H9 (cell line): ENCODE measurements at regions not wholly inside any gene's neighbourhood (a gene's known extent, or its start where the extent isn't known, plus 50 kb on each side); places are given as distances from the start of the nearest gene placed in this dataset.

Experiments
- DNase-seq: peaks from one replicate; pipeline ENCODE4 v3.0.0-alpha.2; 2017
- H2AFZ ChIP-seq: one replicate; pipeline ENCODE4 v1.6.1; 2013; ENCODE audit warnings: mild to moderate bottlenecking, low read length, control low read depth, moderate library complexity
- H2AK5ac ChIP-seq: 2 replicates; pipeline ENCODE4 v1.6.1; 2013; ENCODE audit warnings: low read length, control low read depth, mixed read lengths; ENCODE audit not compliant: insufficient read length
- H2BK120ac ChIP-seq: one replicate; pipeline ENCODE4 v1.6.1; 2013; ENCODE audit warnings: low read depth, mild to moderate bottlenecking, low read length, control low read depth, inconsistent platforms; ENCODE audit not compliant: poor library complexity, severe bottlenecking
- H2BK12ac ChIP-seq: 2 replicates; pipeline ENCODE4 v1.6.1; 2013; ENCODE audit warnings: low read length, control low read depth, mixed read lengths, low read depth; ENCODE audit not compliant: insufficient read length
- H2BK15ac ChIP-seq: 2 replicates; pipeline ENCODE4 v1.6.1; 2013; ENCODE audit warnings: low read depth, low read length, control low read depth
- H2BK20ac ChIP-seq: one replicate; pipeline ENCODE4 v1.6.1; 2013; ENCODE audit warnings: low read depth, mild to moderate bottlenecking, low read length, control low read depth, inconsistent platforms; ENCODE audit not compliant: poor library complexity, severe bottlenecking
- H2BK5ac ChIP-seq: 2 replicates; pipeline ENCODE4 v1.6.1; 2013; ENCODE audit warnings: low read length, control low read depth, mixed read lengths; ENCODE audit not compliant: insufficient read length
- H3K14ac ChIP-seq: 2 replicates; pipeline ENCODE4 v1.6.1; 2013; ENCODE audit warnings: low read length, control low read depth; ENCODE audit not compliant: insufficient read depth
- H3K18ac ChIP-seq: 2 replicates; pipeline ENCODE4 v1.6.1; 2013; ENCODE audit warnings: low read depth, mild to moderate bottlenecking, mixed read lengths, low read length, control low read depth; ENCODE audit not compliant: insufficient read length
- H3K23ac ChIP-seq: 2 replicates; pipeline ENCODE4 v1.6.1; 2013; ENCODE audit warnings: low read length, control low read depth, mixed read lengths, low read depth; ENCODE audit not compliant: insufficient read length
- H3K23me2 ChIP-seq: 2 replicates; pipeline ENCODE4 v1.6.1; 2013; ENCODE audit warnings: low read depth, mild to moderate bottlenecking, mixed read lengths, low read length, control low read depth; ENCODE audit not compliant: insufficient read length, poor library complexity, severe bottlenecking
- H3K27ac ChIP-seq: 2 replicates; pipeline ENCODE4 v1.5.1; 2013; ENCODE audit warnings: low read length, control low read depth, mixed read lengths, low read depth; ENCODE audit not compliant: insufficient read length
- H3K27me3 ChIP-seq: 2 replicates; pipeline ENCODE4 v1.6.1; 2013; ENCODE audit warnings: low read length, control low read depth, inconsistent platforms; ENCODE audit not compliant: insufficient read depth
- H3K4ac ChIP-seq: 2 replicates; pipeline ENCODE4 v1.6.1; 2013; ENCODE audit warnings: low read depth, mild to moderate bottlenecking, control low read depth, inconsistent platforms, low read length, moderate library complexity
- H3K4me1 ChIP-seq: 2 replicates; pipeline ENCODE4 v1.6.1; 2013; ENCODE audit warnings: low read length, control low read depth, inconsistent platforms; ENCODE audit not compliant: insufficient read depth
- H3K4me2 ChIP-seq: 2 replicates; pipeline ENCODE4 v1.6.1; 2013; ENCODE audit warnings: low read length, control low read depth, mixed read lengths; ENCODE audit not compliant: insufficient read length, insufficient read depth
- H3K56ac ChIP-seq: 2 replicates; pipeline ENCODE4 v1.6.1; 2013; ENCODE audit warnings: low read depth, mild to moderate bottlenecking, mixed read lengths, low read length, control low read depth; ENCODE audit not compliant: insufficient read length
- H3K79me1 ChIP-seq: 2 replicates; pipeline ENCODE4 v1.6.1; 2013; ENCODE audit warnings: low read depth, mild to moderate bottlenecking, moderate library complexity, low read length, control low read depth, inconsistent platforms; ENCODE audit not compliant: insufficient read depth, poor library complexity, severe bottlenecking
- H3K79me2 ChIP-seq: 2 replicates; pipeline ENCODE4 v1.6.1; 2013; ENCODE audit warnings: low read length, control low read depth, inconsistent platforms; ENCODE audit not compliant: insufficient read depth
- H3K9ac ChIP-seq: 2 replicates; pipeline ENCODE4 v1.6.1; 2013; ENCODE audit warnings: low read length, control low read depth, mixed read lengths; ENCODE audit not compliant: insufficient read length; ENCODE audit errors: extremely low read depth
- H3K9me3 ChIP-seq: one replicate; pipeline ENCODE4 v1.6.1; 2013; ENCODE audit warnings: low read depth, low read length, inconsistent platforms; ENCODE audit not compliant: control insufficient read depth
- H3T11ph ChIP-seq: one replicate; pipeline ENCODE4 v1.6.1; 2013; ENCODE audit warnings: mild to moderate bottlenecking, low read length, control low read depth, inconsistent platforms
- H4K20me1 ChIP-seq: one replicate; pipeline ENCODE4 v1.6.1; 2013; ENCODE audit not compliant: control insufficient read depth, insufficient read length, insufficient read depth
- H4K5ac ChIP-seq: 2 replicates; pipeline ENCODE4 v1.6.1; 2013; ENCODE audit warnings: low read depth, mild to moderate bottlenecking, mixed read lengths, low read length, control low read depth; ENCODE audit not compliant: insufficient read length
- H4K8ac ChIP-seq: replicated peaks from 2 replicates; pipeline ENCODE4 v1.6.1; 2013; ENCODE audit warnings: low read length, control low read depth, mixed read lengths, low read depth; ENCODE audit not compliant: insufficient read length
- H4K91ac ChIP-seq: 2 replicates; pipeline ENCODE4 v1.6.1; 2013; ENCODE audit warnings: low read depth, mild to moderate bottlenecking, moderate library complexity, mixed read lengths, low read length, control low read depth; ENCODE audit not compliant: insufficient read length
- H3K27ac Mint-ChIP-seq, 3 experiments: 2 replicates in 2 of 3; 3 replicates in 1 of 3; pipeline ENCODE4 v1.8.0; 2020 to 2021; ENCODE audit warnings: mixed read lengths in 3 of 3, mild to moderate bottlenecking in 1 of 3, moderate library complexity in 1 of 3
- H3K27me3 Mint-ChIP-seq: 2 replicates; pipeline ENCODE4 v1.8.0; 2021; ENCODE audit warnings: low read depth, mild to moderate bottlenecking, moderate library complexity, mixed read lengths
- H3K36me3 Mint-ChIP-seq, 3 experiments: 2 replicates in 2 of 3; 3 replicates in 1 of 3; pipeline ENCODE4 v1.8.0; 2020 to 2021; ENCODE audit warnings: low read depth in 3 of 3, mixed read lengths in 3 of 3; ENCODE audit not compliant: insufficient read depth in 1 of 3
- H3K4me1 Mint-ChIP-seq, 2 experiments: 2 replicates each; pipeline ENCODE4 v1.8.0; 2020; ENCODE audit warnings: mixed read lengths in 2 of 2
- H3K4me3 Mint-ChIP-seq, 2 experiments: 2 replicates in 1 of 2; 3 replicates in 1 of 2; pipeline ENCODE4 v1.8.0; 2020 to 2021; ENCODE audit warnings: mild to moderate bottlenecking in 2 of 2, mixed read lengths in 2 of 2, moderate library complexity in 1 of 2
- H3K9me3 Mint-ChIP-seq, 2 experiments: 2 replicates in 1 of 2; 3 replicates in 1 of 2; pipeline ENCODE4 v1.8.0; 2020; ENCODE audit warnings: mild to moderate bottlenecking in 2 of 2, mixed read lengths in 2 of 2, moderate library complexity in 1 of 2
- CTCF ChIP-seq: fragments of 200-600 bp; sonication (generic); conservative IDR thresholded peaks from 3 replicates; pipeline ENCODE4 v1.8.0; 2021; ENCODE audit warnings: antibody characterized with exemption, mild to moderate bottlenecking
- WGBS: extraction: QIAGEN DNeasy Blood & Tissue Kit; methylation state at CpG from one replicate; pipeline ENCODE4 v1.1.7; 2013; ENCODE audit warnings: missing lambda C conversion rate, low lambda C conversion rate, mixed read lengths; ENCODE audit not compliant: insufficient read length; ENCODE audit errors: extremely low coverage; 5-methylcytosine and 5-hydroxymethylcytosine counted together

DNA sequence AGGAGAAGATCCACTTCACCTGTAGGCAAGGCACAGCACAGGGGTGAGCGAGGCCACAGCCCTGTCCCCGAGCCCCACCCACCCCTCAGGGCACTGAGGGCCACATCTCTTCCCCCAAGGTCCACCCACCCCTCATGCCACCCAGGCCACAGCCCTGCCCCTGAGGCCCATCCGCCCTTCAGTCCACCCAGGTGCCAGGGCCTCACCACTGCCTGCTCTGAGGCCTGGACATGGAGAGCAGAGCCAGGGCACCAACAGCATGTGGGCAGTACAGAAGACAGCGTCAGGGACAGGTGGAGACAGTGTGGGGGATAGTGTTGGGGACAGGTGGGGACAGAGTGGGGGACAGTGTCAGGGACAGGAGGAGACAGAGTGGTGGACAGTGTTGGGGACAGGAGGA is 138.3 kb downstream of the TMEM121 start:
- H3K27me3 ChIP-seq = no peaks in the 10 kb centered on the region

More for the DNA sequence above, 138.3 kb downstream of the TMEM121 start:
- Histone ChIP-seq H3T11ph (no peak overlapping the region), H4K91ac (no peak overlapping the region), H3K9me3 (peaks cover 66% of the 10 kb centered on the region), H4K20me1 (no peaks in the 10 kb centered on the region), H3K4ac (no peak overlapping the region), H3K14ac (no peak overlapping the region), H2BK120ac (no peak overlapping the region), H3K18ac (no peak overlapping the region), H3K79me2 (no peaks in the 10 kb centered on the region), H2BK15ac (no peak overlapping the region), H3K4me1 (no peaks in the 10 kb centered on the region), H2BK5ac (no peak overlapping the region), H2BK20ac (no peak overlapping the region), H3K56ac (no peak overlapping the region), H3K27ac (no peak overlapping the region), H2BK12ac (no peak overlapping the region), H3K23ac (no peak overlapping the region), H2AK5ac (no peak overlapping the region), H4K8ac (no peak overlapping the region), H3K79me1 (no peaks in the 10 kb centered on the region), H3K23me2 (no peaks in the 10 kb centered on the region), H3K9ac (no peak overlapping the region), H2AFZ (no peak overlapping the region), H4K5ac (no peak overlapping the region), H3K4me2 (no peak overlapping the region)
- Mint-ChIP-seq H3K4me3 (no peak overlapping the region), H3K36me3 (peaks cover 19 to 27% (median 22%) of the 10 kb centered on the region in 3 experiments), H3K27me3 (no peaks in the 10 kb centered on the region), H3K27ac (no peak overlapping the region), H3K4me1 (no peaks in the 10 kb centered on the region), H3K9me3 (peaks cover 72 to 80% of the 10 kb centered on the region in 2 experiments)
- no peak for TF ChIP-seq CTCF
- no peak for DNase-seq
- WGBS = no CpG with 5 or more reads among the region's 4 CpGs
